AG09319 (cell line): ENCODE measurements at regions not wholly inside any gene's neighbourhood (a gene's known extent, or its start where the extent isn't known, plus 50 kb on each side); places are given as distances from the start of the nearest gene placed in this dataset.
A peak's percentile ranks its signal among the peaks of the same experiment; 100 is the strongest.

Experiments
- DNase-seq: peaks from one replicate; pipeline ENCODE4 v3.0.0-alpha.2; 2010; ENCODE audit warnings: low read depth; ENCODE audit errors: extremely low read depth
- CTCF ChIP-seq: IDR thresholded peaks from 2 replicates; pipeline ENCODE4 v1.5.1; 2011; ENCODE audit warnings: low read depth, mild to moderate bottlenecking, inconsistent platforms, low read length, moderate library complexity

DNA sequence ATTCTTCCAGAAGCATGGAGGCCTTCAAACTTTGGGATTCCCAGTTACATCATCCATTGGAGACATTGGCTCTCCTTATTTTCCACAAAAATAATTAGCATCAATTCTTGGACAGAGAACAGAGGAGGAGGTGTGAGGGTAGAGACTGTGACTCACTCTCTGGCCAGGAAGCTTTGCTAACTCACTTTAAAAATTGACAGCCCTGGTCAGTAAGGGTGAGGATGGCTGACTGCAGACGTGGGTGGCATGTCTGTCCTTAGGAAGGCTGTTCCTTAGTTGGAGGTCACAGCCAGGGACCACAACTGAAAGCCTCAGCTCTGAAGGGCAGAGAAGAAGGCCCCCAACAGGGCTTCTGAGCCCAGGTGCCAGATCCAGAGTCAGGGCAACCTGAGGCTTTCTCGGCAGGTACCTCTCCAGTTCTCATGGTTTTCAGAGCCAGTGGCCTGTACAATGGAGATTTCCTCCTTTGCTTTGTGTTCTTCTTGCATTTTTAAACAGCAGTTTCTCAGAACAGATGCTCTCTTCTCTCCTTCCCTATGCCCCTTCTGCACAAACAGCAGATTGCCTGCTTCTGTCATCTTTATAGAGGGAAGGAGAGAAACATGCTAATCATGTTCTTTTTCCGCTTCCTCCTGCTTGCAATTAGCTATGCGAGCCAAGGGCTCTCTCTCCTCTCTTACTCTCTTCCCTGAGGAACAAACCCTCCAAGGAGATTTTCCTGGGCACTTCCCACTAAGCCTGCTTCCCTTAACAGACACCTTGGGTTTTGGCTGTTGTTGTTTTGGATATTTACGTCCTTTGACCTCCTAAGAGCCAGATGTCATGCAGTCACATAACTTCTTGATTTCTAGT lies 92.5 kb upstream of the ZNF366 start:
- DNase-seq: no peak
- TF ChIP-seq CTCF: no peak

DNA sequence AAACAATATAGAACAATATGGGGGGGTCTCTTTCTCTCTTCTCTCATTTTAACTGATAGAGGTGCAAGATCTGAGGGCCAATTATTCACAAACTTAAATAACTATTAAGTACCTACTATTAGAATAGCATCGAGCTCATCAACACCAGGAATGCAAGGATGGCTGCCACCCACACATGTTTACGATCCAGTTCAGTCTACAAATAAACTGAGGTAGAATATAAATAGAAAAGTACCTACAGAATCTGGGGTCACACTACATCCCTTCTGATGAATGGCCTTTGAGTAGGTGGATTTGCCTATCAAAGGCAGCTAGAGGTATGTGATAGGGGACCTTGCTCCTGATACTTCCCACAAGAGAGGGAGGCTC lies 91.8 kb upstream of the ZNF366 start:
- no peak for DNase-seq
- TF ChIP-seq CTCF: no peak

- DNase-seq: no peak
- TF ChIP-seq CTCF: no peak
Measured at GRCh38 chr5:72598401-72599064, 91.3 kb upstream of the ZNF366 start.

GRCh38 chr5:72597456-72597948 lies 90.3 kb upstream of the ZNF366 start:
- DNase-seq: peak; percentile 59
- TF ChIP-seq CTCF: no peak

GRCh38 chr5:72596956-72597355 lies 89.7 kb upstream of the ZNF366 start:
- no peak for DNase-seq
- TF ChIP-seq CTCF: no peak

DNA sequence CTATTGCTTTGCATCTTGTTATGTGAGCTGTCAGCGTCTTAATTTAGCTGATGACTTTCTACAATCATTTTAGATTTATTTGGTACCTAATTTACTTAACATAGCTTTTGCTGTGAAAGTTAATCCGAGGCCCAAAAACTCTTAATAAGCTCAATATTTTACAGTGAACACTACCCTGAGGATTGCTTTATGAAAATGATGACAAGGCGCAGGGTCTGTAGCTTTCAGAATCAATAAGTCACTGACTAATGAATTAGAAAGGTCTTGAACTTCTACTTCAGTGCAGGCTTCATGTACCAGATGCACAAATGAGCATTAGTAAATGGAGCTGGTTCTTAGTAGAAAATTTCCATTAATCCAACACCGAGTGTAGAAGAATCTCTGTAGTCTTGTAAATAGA lies 81.4 kb upstream of the ZNF366 start:
- DNase-seq: no peak
- TF ChIP-seq CTCF: no peak

DNA sequence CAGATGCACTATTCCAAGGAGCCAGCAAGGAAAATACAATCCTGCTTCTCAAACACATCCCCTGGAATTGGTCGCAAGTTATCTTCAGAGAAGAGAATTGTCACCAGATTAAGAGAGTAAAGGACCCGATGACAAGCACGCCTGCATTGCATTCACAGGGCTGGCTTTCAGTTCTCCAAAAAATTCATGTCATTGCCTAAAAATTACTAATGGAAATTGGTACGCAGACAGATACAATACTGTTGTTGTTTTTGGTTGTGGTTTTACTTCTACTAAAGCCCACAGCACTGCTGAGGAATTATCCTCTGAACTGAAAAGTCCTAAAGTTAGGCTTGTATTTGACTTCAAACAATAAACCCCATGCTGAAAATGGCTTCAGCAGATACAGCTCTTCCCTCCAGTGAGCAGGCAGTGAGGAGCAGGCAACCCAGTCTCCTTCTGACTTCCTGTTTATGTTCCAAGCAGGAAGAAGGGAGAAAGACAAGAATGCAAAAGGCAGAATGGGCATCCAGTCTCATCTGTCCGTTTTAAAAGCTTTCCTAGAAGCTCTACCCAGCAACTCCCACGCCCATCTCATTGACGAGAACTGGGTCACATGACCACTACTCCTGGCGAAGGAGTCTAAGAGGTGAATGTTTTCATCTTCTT lies 80.6 kb upstream of the ZNF366 start:
- no peak for DNase-seq
- no peak for TF ChIP-seq CTCF
